Mesodermal cell (in vitro differentiated cells): ENCODE measurements at regions not wholly inside any gene's neighbourhood (a gene's known extent, or its start where the extent isn't known, plus 50 kb on each side); places are given as distances from the start of the nearest gene placed in this dataset.

Experiments used
- H3K27ac ChIP-seq: 2 replicates; pipeline ENCODE4 v1.7.0; 2013; ENCODE audit warnings: mild to moderate bottlenecking, low read depth, low read length, moderate library complexity; ENCODE audit not compliant: severe bottlenecking
- H3K36me3 ChIP-seq: 2 replicates; pipeline ENCODE4 v1.7.1; 2013; ENCODE audit warnings: mild to moderate bottlenecking, low read length, moderate library complexity; ENCODE audit not compliant: control insufficient read depth, insufficient read depth
- H3K4me1 ChIP-seq: one replicate; pipeline ENCODE4 v1.7.1; 2013; ENCODE audit warnings: mild to moderate bottlenecking, low read length; ENCODE audit not compliant: insufficient read depth, control insufficient read depth, poor library complexity, severe bottlenecking
- H3K4me3 ChIP-seq: 2 replicates; pipeline ENCODE4 v1.7.0; 2013; ENCODE audit warnings: low read length, control low read depth, mild to moderate bottlenecking; ENCODE audit not compliant: insufficient read depth, poor library complexity, severe bottlenecking; ENCODE audit errors: extremely low read depth
- H3K9me3 ChIP-seq: 2 replicates; pipeline ENCODE4 v1.7.1; 2013; ENCODE audit warnings: mild to moderate bottlenecking, low read length, moderate library complexity; ENCODE audit not compliant: control insufficient read depth
- WGBS, 2 experiments: methylation state at CpG; one replicate each; pipeline ENCODE4 v1.1.5; 2013; ENCODE audit warnings: missing lambda C conversion rate in 2 of 2; ENCODE audit not compliant: insufficient coverage in 2 of 2; 5-methylcytosine and 5-hydroxymethylcytosine counted together

DNA sequence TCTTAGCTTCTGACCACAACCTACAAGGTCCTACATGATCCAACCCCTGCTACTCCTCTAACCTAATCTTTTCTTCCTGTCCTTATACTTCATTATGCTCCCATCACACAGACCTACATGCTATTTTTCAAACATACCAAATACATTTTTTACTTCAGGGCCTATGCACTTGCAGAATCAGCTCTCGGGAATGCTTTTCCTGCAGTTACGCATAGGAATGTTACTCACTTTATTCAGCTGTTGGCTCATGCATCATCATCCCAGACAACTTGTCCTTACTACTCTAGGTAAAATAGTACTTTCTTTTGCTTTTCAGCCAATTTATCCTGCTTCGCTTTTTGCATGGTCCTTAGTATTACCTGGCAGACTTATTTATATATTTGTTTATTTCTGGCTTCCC, 105.6 kb downstream of the OXSM start:
- 59 to 85% methylated on average over 2 of the region's 3 CpGs for WGBS, 2 experiments
- H3K4me1 ChIP-seq = no peaks in the 10 kb centered on the region
- no peaks in the 10 kb centered on the region for H3K36me3 ChIP-seq
- H3K9me3 ChIP-seq = no peaks in the 10 kb centered on the region
- no peak overlapping the region for H3K4me3 ChIP-seq
- H3K27ac ChIP-seq = no peak overlapping the region

DNA sequence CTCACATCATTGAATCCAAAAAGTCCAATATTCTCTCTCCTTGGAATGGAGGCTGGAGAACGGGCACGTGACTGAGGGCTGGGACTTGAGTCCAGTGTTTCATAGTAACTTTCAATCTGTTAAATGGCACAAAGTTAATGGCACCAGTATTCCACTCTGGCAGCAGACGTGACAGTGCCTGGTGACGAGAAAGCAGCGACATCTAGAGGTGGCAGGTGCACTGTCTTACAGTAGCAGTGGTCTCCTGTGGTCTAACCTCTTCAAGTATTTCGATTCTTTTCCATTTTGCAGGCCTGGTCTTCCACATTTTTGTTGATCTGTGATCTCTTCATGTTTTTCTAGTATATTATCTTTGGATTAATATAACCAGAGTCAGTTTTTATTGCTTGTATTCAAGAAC, 107.1 kb downstream of the OXSM start:
- H3K4me1 ChIP-seq = no peaks in the 10 kb centered on the region
- H3K27ac ChIP-seq = no peak overlapping the region
- no peaks in the 10 kb centered on the region for H3K9me3 ChIP-seq
- H3K36me3 ChIP-seq = no peaks in the 10 kb centered on the region
- H3K4me3 ChIP-seq = no peak overlapping the region
- WGBS, 2 experiments = 56 to 65% methylated on average over 5 of the region's 6 CpGs

DNA sequence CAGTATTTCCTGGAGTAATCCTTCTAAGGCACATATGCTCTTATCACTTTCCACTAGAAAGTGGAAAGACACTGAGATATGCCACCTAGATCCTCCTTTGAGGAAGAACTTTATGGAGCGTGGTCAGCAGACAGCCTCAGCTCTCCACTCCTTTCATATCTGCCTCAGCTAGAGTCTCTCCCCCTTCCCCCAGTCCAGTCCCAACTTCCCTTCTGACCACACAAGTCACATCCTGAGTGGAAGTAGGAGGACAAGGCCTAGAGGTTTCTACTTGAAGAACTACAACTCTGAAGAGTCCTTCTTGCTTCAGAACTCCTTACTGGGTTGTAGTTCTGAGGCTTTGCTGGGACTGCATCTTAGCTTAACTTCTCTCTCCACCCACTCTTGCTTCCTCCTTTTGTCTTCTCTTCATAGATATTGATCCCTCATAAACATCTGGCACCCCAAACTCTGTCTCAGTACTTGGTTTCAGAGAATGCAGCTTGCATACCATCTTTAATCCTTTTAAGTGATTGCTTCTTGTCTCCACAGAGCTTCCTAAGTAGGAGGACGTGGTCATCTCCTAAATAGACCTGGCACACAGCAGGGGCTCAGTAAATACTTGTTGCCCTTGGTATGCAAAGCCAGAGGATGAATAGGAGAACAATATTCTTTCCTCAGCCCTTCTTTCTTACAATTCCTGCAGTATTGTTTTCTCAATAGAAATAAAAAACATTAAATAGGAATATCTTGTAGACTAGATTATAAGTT, 109.6 kb downstream of the OXSM start:
- no peaks in the 10 kb centered on the region for H3K4me1 ChIP-seq
- no peaks in the 10 kb centered on the region for H3K36me3 ChIP-seq
- WGBS, 2 experiments = 80% methylated on average over 1 of the region's 2 CpGs; no CpG with 5 or more reads in 1 of the 2 experiments
- H3K27ac ChIP-seq = no peak overlapping the region
- no peak overlapping the region for H3K4me3 ChIP-seq
- H3K9me3 ChIP-seq = no peaks in the 10 kb centered on the region

DNA sequence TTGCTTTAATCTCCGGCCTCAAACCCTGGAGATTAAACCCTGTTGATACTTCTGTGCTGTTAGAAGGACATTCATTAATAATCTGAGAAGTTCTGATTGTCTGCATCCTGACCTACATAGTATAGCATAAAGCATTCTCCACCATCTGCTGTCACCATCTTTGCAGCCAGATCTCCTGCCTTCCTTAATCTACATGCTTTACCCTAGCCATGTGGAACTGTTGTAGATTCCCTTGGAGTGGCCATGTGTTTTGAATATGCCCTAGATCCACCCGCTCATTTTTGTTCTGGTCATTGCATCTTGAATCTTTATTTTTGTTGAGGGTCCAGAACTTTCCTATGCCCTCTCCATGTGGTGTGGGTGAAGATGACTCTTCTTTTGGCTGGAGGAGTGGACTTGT, 110.3 kb downstream of the OXSM start:
- no peaks in the 10 kb centered on the region for H3K36me3 ChIP-seq
- no peaks in the 10 kb centered on the region for H3K9me3 ChIP-seq
- H3K27ac ChIP-seq = no peak overlapping the region
- H3K4me3 ChIP-seq = no peak overlapping the region
- H3K4me1 ChIP-seq = no peaks in the 10 kb centered on the region
- WGBS, 2 experiments = 60 to 83% methylated on average over 1 of the region's 2 CpGs

DNA sequence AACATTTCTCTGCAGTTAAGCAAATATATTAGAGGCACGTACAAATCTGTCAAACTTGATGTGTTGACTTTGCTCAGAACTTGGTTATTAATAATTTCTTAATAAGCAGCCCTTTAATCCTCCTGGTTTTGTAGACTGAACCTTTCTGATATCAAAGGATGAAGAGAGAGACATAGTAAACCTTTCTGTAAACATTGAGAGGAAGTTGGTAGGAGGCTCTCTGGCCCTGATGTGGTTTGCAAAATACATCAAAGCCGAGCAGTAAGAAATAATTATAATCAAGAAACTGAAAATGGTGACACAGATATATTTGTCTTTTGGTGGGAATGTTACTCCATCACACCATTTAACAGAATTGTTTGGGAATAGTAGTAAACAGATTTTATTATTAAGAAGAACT, 111.9 kb downstream of the OXSM start:
- Histone ChIP-seq H3K36me3 (no peaks in the 10 kb centered on the region), H3K27ac (no peak overlapping the region), H3K9me3 (no peaks in the 10 kb centered on the region), H3K4me1 (no peaks in the 10 kb centered on the region), H3K4me3 (no peak overlapping the region)
- WGBS, 2 experiments = no CpG with 5 or more reads among the region's 2 CpGs

DNA sequence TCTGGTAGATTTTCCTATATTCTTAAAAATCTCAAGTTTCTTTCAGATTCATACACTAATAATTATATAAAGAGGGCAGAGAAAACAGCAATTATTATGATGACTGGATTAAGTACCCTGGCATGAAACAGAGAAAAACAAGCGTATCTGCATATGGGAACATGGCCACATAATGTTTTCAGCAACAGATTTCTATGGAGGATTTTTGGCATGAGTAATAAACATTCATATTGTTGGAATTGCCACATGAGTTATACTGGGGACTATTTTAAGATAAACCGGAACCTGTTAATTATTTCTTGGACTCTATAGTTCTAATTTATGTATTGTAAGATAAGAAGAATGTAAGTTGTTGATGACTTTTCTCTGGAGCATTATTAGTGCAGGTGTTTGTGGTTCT, 112.7 kb downstream of the OXSM start:
- WGBS, 2 experiments = 92 to 100% methylated on average over 2 of the region's 2 CpGs
- no peaks in the 10 kb centered on the region for H3K9me3 ChIP-seq
- no peak overlapping the region for H3K4me3 ChIP-seq
- H3K27ac ChIP-seq = no peak overlapping the region
- no peaks in the 10 kb centered on the region for H3K36me3 ChIP-seq
- no peaks in the 10 kb centered on the region for H3K4me1 ChIP-seq

DNA sequence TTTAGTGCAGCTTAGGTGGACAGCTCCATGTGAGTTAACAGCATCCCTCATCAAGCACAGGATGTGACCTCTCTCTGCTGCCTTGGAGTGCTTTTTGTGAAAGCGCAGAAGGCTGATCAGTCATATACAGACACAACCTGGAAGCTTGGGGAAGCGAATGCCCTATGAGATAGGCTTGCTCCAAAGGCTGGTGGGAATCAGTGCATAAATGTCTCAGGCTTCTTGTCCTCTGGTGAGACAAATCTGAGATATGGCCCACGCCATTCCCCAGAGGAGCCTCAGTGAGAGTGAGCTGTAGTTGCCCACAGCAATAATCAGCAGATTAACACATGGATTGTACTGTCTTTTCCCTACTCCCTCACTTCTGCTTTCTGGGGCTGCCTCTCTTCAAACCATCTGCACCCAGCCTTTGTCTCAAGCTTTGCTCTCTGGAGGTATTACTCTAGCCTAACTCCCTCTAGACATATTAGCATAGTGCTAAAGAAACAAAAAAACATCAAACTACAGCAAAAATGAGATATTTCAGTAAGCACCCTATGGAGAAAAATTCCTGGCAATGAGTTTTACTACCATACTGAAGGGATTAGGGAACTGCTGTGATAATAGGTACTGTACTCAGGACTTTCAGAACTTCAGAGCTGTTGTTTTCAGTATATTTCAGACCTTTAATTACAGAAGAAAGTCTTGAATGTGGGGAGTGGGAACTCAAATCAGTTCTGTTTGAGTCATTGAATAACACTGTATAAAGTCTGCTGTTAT, 113.7 kb downstream of the OXSM start:
- Histone ChIP-seq H3K4me3 (no peak overlapping the region), H3K4me1 (no peaks in the 10 kb centered on the region), H3K27ac (no peak overlapping the region), H3K36me3 (no peaks in the 10 kb centered on the region), H3K9me3 (no peaks in the 10 kb centered on the region)
- 92 to 100% methylated on average over 2 to 3 of the region's 3 CpGs for WGBS, 2 experiments

DNA sequence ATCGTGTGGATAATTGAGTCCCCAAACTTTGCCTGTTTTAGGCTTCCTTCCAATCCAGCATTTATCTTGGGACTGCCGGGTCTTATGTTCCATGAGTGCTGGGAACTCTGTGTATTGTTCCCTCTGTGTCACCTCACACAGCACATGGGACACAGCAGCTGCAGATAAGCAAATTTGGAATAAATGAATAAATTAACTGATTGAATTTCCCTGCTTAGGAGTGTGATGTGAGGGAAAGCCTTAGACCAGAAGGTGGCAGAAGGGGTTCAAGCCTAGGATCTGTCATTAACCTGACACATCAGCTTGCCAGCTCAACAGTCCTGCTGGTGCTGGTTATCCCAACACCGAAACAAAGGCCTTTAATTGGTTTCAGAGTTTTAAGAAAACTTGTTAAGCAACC, 114.3 kb downstream of the OXSM start:
- WGBS, 2 experiments = 77 to 81% methylated on average over 3 of the region's 3 CpGs
- no peaks in the 10 kb centered on the region for H3K4me1 ChIP-seq
- no peak overlapping the region for H3K4me3 ChIP-seq
- H3K27ac ChIP-seq = no peak overlapping the region
- no peaks in the 10 kb centered on the region for H3K36me3 ChIP-seq
- H3K9me3 ChIP-seq = no peaks in the 10 kb centered on the region

DNA sequence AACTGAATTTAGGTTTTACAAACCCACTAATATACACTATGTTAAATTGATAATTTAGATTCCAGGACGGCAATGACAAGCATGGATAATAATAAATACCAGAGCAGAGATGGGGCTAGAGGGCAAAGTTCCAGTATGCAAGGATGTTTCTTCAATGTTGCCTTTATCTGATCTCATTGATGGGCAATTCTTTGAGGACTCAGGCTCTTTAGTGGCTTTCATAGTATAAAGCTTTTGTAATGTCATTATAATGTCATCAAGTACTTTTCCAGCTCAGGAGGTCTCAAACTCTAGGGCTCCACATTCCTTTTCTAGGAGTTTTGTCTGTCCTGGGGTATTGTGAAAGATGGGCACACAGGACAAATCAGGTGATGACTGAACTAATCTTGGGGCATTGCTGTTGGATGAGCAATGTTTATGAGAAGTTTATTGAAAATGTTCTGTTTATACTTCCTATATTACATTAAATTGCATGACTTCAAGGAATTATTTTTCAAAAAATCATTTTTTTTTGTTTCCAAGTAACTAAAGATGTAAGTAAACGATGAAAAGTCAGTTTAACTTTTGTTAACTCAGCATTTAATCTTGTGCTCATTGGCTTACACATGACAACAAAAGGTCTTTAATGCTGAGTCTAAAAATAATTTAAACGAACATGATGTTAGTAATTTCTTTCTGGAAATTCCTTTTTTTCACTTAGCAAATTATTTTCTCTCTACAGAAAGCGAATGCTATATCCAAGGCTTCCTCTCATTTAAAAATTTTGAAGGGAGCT, 116.4 kb downstream of the OXSM start:
- Histone ChIP-seq H3K4me3 (no peak overlapping the region), H3K9me3 (no peaks in the 10 kb centered on the region), H3K27ac (no peak overlapping the region), H3K36me3 (no peaks in the 10 kb centered on the region), H3K4me1 (no peaks in the 10 kb centered on the region)
- no CpG with 5 or more reads among the region's 4 CpGs for WGBS, 2 experiments

DNA sequence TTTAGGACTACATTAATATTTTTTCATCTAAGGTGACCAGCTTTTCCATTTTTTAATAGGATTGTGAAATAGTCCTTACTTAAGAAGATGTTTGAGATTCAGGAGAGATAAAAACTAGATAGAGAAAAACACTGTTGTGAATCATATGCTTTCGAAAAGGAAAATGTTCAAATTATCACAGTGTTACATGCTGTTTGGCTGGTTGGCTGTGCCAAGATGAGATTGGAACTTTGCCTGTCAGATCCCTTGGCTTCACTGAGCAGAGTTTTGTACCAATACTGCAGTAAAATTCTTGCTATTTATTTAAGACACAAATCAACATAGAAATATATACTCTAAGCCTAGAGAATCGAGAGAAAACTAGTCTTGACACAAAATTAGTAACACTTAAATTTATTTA, 117.2 kb downstream of the OXSM start:
- Histone ChIP-seq H3K4me3 (no peak overlapping the region), H3K4me1 (no peaks in the 10 kb centered on the region), H3K9me3 (no peaks in the 10 kb centered on the region), H3K36me3 (no peaks in the 10 kb centered on the region), H3K27ac (no peak overlapping the region)
- 100% methylated on average over 1 of the region's 2 CpGs for WGBS, 2 experiments
